GM12865 (cell line): ENCODE measurements at regions not wholly inside any gene's neighbourhood (a gene's known extent, or its start where the extent isn't known, plus 50 kb on each side); places are given as distances from the start of the nearest gene placed in this dataset.

Source experiments
- DNase-seq: peaks from one replicate; pipeline ENCODE4 v3.0.0; 2010; ENCODE audit warnings: low read depth
- H3K4me3 ChIP-seq: 2 replicates; pipeline ENCODE4 v1.5.1; 2011; ENCODE audit warnings: mild to moderate bottlenecking, low read depth, low read length, control low read depth
- CTCF ChIP-seq: IDR thresholded peaks from 2 replicates; pipeline ENCODE4 v1.5.1; 2011; ENCODE audit warnings: low read length, control low read depth, low read depth, inconsistent platforms; ENCODE audit not compliant: insufficient read depth; ENCODE audit errors: missing control alignments

GRCh38 chr4:19736968-19737756, 514.5 kb upstream of the SLIT2 start:
- no peak for DNase-seq
- no peak overlapping the region for H3K4me3 ChIP-seq
- no peak for TF ChIP-seq CTCF

DNA sequence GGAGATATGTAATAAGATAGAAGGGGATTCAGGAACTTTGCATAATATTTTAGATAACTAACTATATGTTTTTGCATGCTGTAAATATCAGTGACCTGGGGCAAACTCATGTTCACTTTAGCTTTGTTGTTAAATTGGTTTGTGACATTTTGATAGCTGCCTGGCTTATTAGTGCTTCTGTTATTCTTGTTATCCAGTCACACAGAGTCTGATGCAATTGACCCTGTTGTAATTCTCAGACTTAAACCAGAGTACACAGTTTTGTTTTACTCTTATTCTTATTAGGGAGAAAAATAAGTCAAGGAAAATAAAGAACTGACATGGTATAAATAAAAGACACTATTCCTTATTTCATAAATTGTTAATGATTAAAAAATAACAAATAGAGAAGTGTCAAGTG, 516.7 kb upstream of the SLIT2 start:
- TF ChIP-seq CTCF: no peak
- no peak overlapping the region for H3K4me3 ChIP-seq
- DNase-seq: no peak

DNA sequence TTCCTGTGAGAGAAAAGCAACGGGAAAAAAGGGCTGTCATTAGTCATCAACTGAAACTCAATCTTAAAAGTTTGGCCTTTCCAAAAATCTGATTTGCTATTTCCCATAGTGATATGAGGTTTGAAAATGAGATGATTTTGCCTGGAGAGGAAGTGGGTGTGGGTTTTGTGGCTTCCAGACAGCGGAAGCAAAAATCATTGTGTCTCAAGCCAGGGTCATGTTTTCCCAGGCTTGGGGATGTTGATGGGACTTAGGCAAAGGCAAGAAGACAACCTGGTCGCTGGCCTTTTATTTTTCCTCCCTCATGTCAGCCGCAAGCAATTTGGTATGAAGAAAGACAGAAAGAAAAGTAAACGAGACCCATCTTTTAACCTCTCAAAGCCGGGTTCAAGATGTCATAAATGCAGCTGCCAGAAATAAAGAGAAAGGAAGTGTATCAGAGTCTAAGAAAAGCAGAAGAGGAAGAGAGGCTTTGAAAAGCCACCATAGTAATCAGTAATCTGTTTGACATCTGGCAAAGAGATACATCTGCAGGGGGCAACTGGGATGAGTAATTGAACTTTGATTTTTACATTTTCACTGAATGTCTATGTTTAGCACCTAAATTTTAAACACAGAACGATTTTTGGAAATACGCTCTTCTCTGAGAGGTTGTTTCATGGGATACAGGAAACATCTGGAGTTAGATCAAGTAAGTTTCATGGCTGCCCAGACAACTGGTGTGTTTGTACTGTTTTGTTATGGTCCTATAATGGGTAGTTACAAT, 521.6 kb upstream of the SLIT2 start:
- no peak for TF ChIP-seq CTCF
- DNase-seq: no peak
- no peak overlapping the region for H3K4me3 ChIP-seq

- TF ChIP-seq CTCF: no peak
- H3K4me3 ChIP-seq: no peak overlapping the region
- no peak for DNase-seq
These were observed 522.9 kb upstream of the SLIT2 start for GRCh38 chr4:19728773-19729172.

- DNase-seq: no peak
- H3K4me3 ChIP-seq: no peak overlapping the region
- no peak for TF ChIP-seq CTCF
These were observed 524.6 kb upstream of the SLIT2 start for GRCh38 chr4:19727141-19727540.

GRCh38 chr4:19725130-19725529, 526.6 kb upstream of the SLIT2 start:
- H3K4me3 ChIP-seq: no peak overlapping the region
- DNase-seq: no peak
- no peak for TF ChIP-seq CTCF

DNA sequence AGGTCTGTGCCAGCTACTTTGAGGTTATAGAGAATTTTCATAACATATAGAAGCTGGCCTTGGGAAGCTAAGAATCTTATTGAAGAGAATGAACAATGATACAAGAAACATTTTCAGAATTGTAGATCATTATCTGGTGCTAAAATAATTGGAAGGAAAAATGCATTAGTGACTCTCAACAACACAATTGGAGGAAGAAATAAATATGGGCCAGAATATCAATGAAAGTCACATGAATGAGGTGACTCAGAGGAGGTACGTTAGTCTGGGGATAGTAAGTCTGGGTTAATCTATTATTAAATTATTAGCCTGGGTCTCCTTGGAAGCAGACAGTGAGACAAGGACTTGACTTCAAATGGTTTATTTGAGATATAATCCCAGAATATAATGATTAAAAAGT, 529.3 kb upstream of the SLIT2 start:
- no peak for DNase-seq
- H3K4me3 ChIP-seq: no peak overlapping the region
- no peak for TF ChIP-seq CTCF
